Smooth muscle cell (in vitro differentiated cells): ENCODE measurements at regions not wholly inside any gene's neighbourhood (a gene's known extent, or its start where the extent isn't known, plus 50 kb on each side); places are given as distances from the start of the nearest gene placed in this dataset.

Experiments
- DNase-seq: peaks from one replicate; lab custom pipeline; 2025; ENCODE audit not compliant: unreplicated experiment; lab: John Stamatoyannopoulos, UW
- H2AFZ ChIP-seq: fragments of 200-600 bp; sonication (generic); 2 replicates; pipeline ENCODE4 v1.6.0; 2016; ENCODE audit warnings: antibody characterized with exemption, low read depth, mild to moderate bottlenecking
- H3F3A ChIP-seq: fragments of 200-600 bp; sonication (generic); 2 replicates; pipeline ENCODE4 v1.6.0; 2017; ENCODE audit warnings: antibody characterized with exemption, low read depth
- H3K27ac ChIP-seq: fragments of 200-600 bp; sonication (generic); 2 replicates; pipeline ENCODE4 v1.5.1; 2016; ENCODE audit warnings: low read depth, mild to moderate bottlenecking
- H3K27me3 ChIP-seq: fragments of 200-600 bp; sonication (generic); 2 replicates; pipeline ENCODE4 v1.6.1; 2016; ENCODE audit warnings: low read depth, mild to moderate bottlenecking
- H3K36me3 ChIP-seq: fragments of 200-600 bp; sonication (generic); 2 replicates; pipeline ENCODE4 v1.5.1; 2016; ENCODE audit warnings: low read depth
- H3K4me1 ChIP-seq: fragments of 200-600 bp; sonication (generic); 2 replicates; pipeline ENCODE4 v1.5.1; 2016; ENCODE audit warnings: low read depth
- H3K4me2 ChIP-seq: fragments of 200-600 bp; sonication (generic); 2 replicates; pipeline ENCODE4 v1.6.0; 2016; ENCODE audit warnings: mild to moderate bottlenecking
- H3K4me3 ChIP-seq: fragments of 200-600 bp; sonication (generic); 2 replicates; pipeline ENCODE4 v1.5.1; 2016; ENCODE audit warnings: mild to moderate bottlenecking
- H3K79me2 ChIP-seq: fragments of 200-600 bp; sonication (generic); 2 replicates; pipeline ENCODE4 v1.6.0; 2016; ENCODE audit warnings: low read depth, mild to moderate bottlenecking
- H3K9ac ChIP-seq: fragments of 200-600 bp; sonication (generic); 2 replicates; pipeline ENCODE4 v1.6.0; 2016; ENCODE audit warnings: low read depth
- H3K9me3 ChIP-seq: fragments of 200-600 bp; sonication (generic); replicated peaks from 2 replicates; pipeline ENCODE4 v1.5.1; 2016; ENCODE audit warnings: low read depth
- H4K20me1 ChIP-seq: fragments of 200-600 bp; sonication (generic); 2 replicates; pipeline ENCODE4 v1.6.0; 2016; ENCODE audit warnings: low read depth
- CTCF ChIP-seq: fragments of 200-600 bp; sonication (generic); IDR thresholded peaks from 2 replicates; pipeline ENCODE4 v1.5.1; 2017; ENCODE audit warnings: borderline replicate concordance, mild to moderate bottlenecking, antibody characterized with exemption; ENCODE audit not compliant: insufficient read depth, poor library complexity, severe bottlenecking
- WGBS: methylation state at CpG from one replicate; pipeline ENCODE4 v1.1.7; 2016; ENCODE audit warnings: low lambda C conversion rate; 5-methylcytosine and 5-hydroxymethylcytosine counted together

- H2AFZ ChIP-seq = peak overlapping the region; percentile 66
Observed at GRCh38 chr2:184410160-184410559, 188.2 kb upstream of the ZNF804A start.

GRCh38 chr2:184413221-184413620 is 185.1 kb upstream of the ZNF804A start:
- no peak overlapping the region for H3K9ac ChIP-seq
- WGBS = 93% methylated on average over 2 of the region's 2 CpGs
- H4K20me1 ChIP-seq = no peaks in the 10 kb centered on the region
- H3K4me1 ChIP-seq = no peaks in the 10 kb centered on the region
- no peak overlapping the region for H3K4me3 ChIP-seq
- H3K9me3 ChIP-seq = no peaks in the 10 kb centered on the region
- H3K27me3 ChIP-seq = no peaks in the 10 kb centered on the region
- H3K27ac ChIP-seq = no peak overlapping the region
- H3K4me2 ChIP-seq = no peak overlapping the region
- no peak for TF ChIP-seq CTCF
- no peaks in the 10 kb centered on the region for H3K79me2 ChIP-seq
- no peaks in the 10 kb centered on the region for H3K36me3 ChIP-seq
- H2AFZ ChIP-seq = no peak overlapping the region
- DNase-seq = no peak
- H3F3A ChIP-seq = no peaks in the 10 kb centered on the region

More at GRCh38 chr2:184410160-184410559, 188.2 kb upstream of the ZNF804A start:
- Histone ChIP-seq H3K27me3 (no peaks in the 10 kb centered on the region), H3F3A (no peaks in the 10 kb centered on the region), H3K9ac (no peak overlapping the region), H4K20me1 (no peaks in the 10 kb centered on the region), H3K4me1 (no peaks in the 10 kb centered on the region), H3K4me2 (no peak overlapping the region), H3K36me3 (no peaks in the 10 kb centered on the region), H3K27ac (no peak overlapping the region), H3K4me3 (no peak overlapping the region), H3K9me3 (no peaks in the 10 kb centered on the region), H3K79me2 (no peaks in the 10 kb centered on the region)
- TF ChIP-seq CTCF = no peak
- WGBS = 81% methylated on average over 1 of the region's 1 CpG
- no peak for DNase-seq

GRCh38 chr2:184413671-184414229 is 184.6 kb upstream of the ZNF804A start:
- no peak for TF ChIP-seq CTCF
- no peaks in the 10 kb centered on the region for H3K79me2 ChIP-seq
- H3K4me2 ChIP-seq = no peak overlapping the region
- DNase-seq = no peak
- H3K4me3 ChIP-seq = no peak overlapping the region
- H3K4me1 ChIP-seq = no peaks in the 10 kb centered on the region
- no peak overlapping the region for H2AFZ ChIP-seq
- H3K27ac ChIP-seq = no peak overlapping the region
- no peaks in the 10 kb centered on the region for H3K9me3 ChIP-seq
- 91% methylated on average over 1 of the region's 1 CpG for WGBS
- H4K20me1 ChIP-seq = no peaks in the 10 kb centered on the region
- no peaks in the 10 kb centered on the region for H3K27me3 ChIP-seq
- H3K36me3 ChIP-seq = no peaks in the 10 kb centered on the region
- H3K9ac ChIP-seq = no peak overlapping the region
- no peaks in the 10 kb centered on the region for H3F3A ChIP-seq
